H1 (cell line): ENCODE measurements at regions not wholly inside any gene's neighbourhood (a gene's known extent, or its start where the extent isn't known, plus 50 kb on each side); places are given as distances from the start of the nearest gene placed in this dataset.

Source experiments
- CTCF ChIA-PET: fragments of 300-600 bp; sonication (Branson Sonifier 250); formaldehyde crosslinking; loops from one replicate; lab custom pipeline; 2021; ENCODE audit not compliant: partially characterized antibody; lab: Charles Lee
- POLR2A ChIA-PET: fragments of 300-600 bp; sonication (Branson Sonifier 250); formaldehyde crosslinking; loops from one replicate; lab custom pipeline; 2021; ENCODE audit warnings: inconsistent platforms; ENCODE audit not compliant: partially characterized antibody; lab: Charles Lee
- DNase-seq, 2 experiments: peaks; one replicate each; pipeline versions ENCODE4 v3.0.0 to v3.0.0-alpha.2; 2010 to 2022; ENCODE audit warnings: low spot score in 2 of 2, low read depth in 1 of 2, mixed read lengths in 1 of 2
- FAIRE-seq: peaks from 2 replicates; lab custom pipeline; 2011; peaks lifted over from hg19 to GRCh38; lab: Jason Lieb, UNC
- H2AFZ ChIP-seq: 2 replicates; pipeline ENCODE4 v1.8.1; 2012; ENCODE audit warnings: low read length, inconsistent platforms
- H2AK5ac ChIP-seq: 2 replicates; pipeline ENCODE4 v1.6.1; 2013; ENCODE audit warnings: low read depth, low read length
- H2BK120ac ChIP-seq: replicated peaks from 2 replicates; pipeline ENCODE3; 2013; ENCODE audit warnings: low read depth, low read length, inconsistent platforms
- H2BK12ac ChIP-seq: 2 replicates; pipeline ENCODE4 v1.6.1; 2013; ENCODE audit warnings: low read depth, low read length
- H2BK15ac ChIP-seq: 2 replicates; pipeline ENCODE4 v1.6.1; 2013; ENCODE audit warnings: low read length
- H2BK20ac ChIP-seq: 2 replicates; pipeline ENCODE4 v1.6.1; 2013; ENCODE audit warnings: low read length
- H2BK5ac ChIP-seq: 2 replicates; pipeline ENCODE4 v1.6.1; 2013; ENCODE audit warnings: low read depth, low read length
- H3K14ac ChIP-seq: 2 replicates; pipeline ENCODE4 v1.6.1; 2013; ENCODE audit warnings: inconsistent platforms; ENCODE audit not compliant: insufficient read length
- H3K18ac ChIP-seq: 2 replicates; pipeline ENCODE4 v1.6.1; 2013; ENCODE audit warnings: low read length; ENCODE audit errors: extremely low read depth
- H3K23ac ChIP-seq: 2 replicates; pipeline ENCODE4 v1.6.1; 2013; ENCODE audit warnings: inconsistent platforms; ENCODE audit not compliant: insufficient read length
- H3K23me2 ChIP-seq: 2 replicates; pipeline ENCODE4 v1.6.1; 2013; ENCODE audit warnings: low read depth, low read length
- H3K27ac ChIP-seq: 2 replicates; pipeline ENCODE4 v1.6.1; 2011; ENCODE audit warnings: low read depth, low read length, inconsistent platforms
- H3K27me3 ChIP-seq, 4 experiments: replicated peaks in 1 of 4; 1 replicate in 1 of 4; 2 replicates in 3 of 4; pipeline versions ENCODE4 v1.6.1 to v1.8.1; 2011 to 2013; ENCODE audit warnings: low read length in 3 of 4, mild to moderate bottlenecking in 3 of 4, inconsistent platforms in 2 of 4, mixed read lengths in 2 of 4, moderate library complexity in 1 of 4; ENCODE audit not compliant: control insufficient read depth in 3 of 4, insufficient read depth in 3 of 4; ENCODE audit errors: extremely low read depth in 1 of 4
- H3K36me3 ChIP-seq, 4 experiments: 2 replicates each; pipeline versions ENCODE4 v1.6.1 to v1.8.1; 2011 to 2013; ENCODE audit warnings: mild to moderate bottlenecking in 4 of 4, low read length in 3 of 4, moderate library complexity in 2 of 4, control low read depth in 1 of 4, inconsistent platforms in 1 of 4; ENCODE audit not compliant: insufficient read depth in 4 of 4, control insufficient read depth in 2 of 4
- H3K4ac ChIP-seq: replicated peaks from 2 replicates; pipeline ENCODE3; 2013; ENCODE audit warnings: low read length, low read depth, mixed read lengths, inconsistent platforms; ENCODE audit not compliant: insufficient read length
- H3K4me1 ChIP-seq, 4 experiments: replicated peaks in 1 of 4; 1 replicate in 1 of 4; 2 replicates in 3 of 4; pipeline versions ENCODE4 v1.6.1 to v1.8.1; 2011 to 2013; ENCODE audit warnings: low read length in 3 of 4, inconsistent platforms in 2 of 4, mixed read lengths in 1 of 4; ENCODE audit not compliant: insufficient read depth in 4 of 4, control insufficient read depth in 3 of 4
- H3K4me2 ChIP-seq, 2 experiments: 2 replicates each; pipeline versions ENCODE4 v1.6.1 to v1.8.1; 2011 to 2013; ENCODE audit warnings: low read depth in 2 of 2, low read length in 2 of 2, control low read depth in 1 of 2, inconsistent platforms in 1 of 2, mild to moderate bottlenecking in 1 of 2; ENCODE audit not compliant: insufficient read depth in 1 of 2
- H3K4me3 ChIP-seq, 4 experiments: fragments of 200-600, 300-600 bp in 1 of 4; sonication (generic), shearing (Covaris generic), sonication (Bioruptor Twin) in 1 of 4; 2 replicates each; pipeline versions ENCODE4 v1.5.1 to v1.8.1; 2011 to 2016; ENCODE audit warnings: low read length in 4 of 4, low read depth in 3 of 4, control low read depth in 2 of 4, inconsistent platforms in 2 of 4, mild to moderate bottlenecking in 2 of 4, mixed read lengths in 1 of 4, moderate library complexity in 1 of 4; ENCODE audit not compliant: insufficient read depth in 2 of 4; ENCODE audit errors: extremely low read depth in 1 of 4
- H3K56ac ChIP-seq: replicated peaks from 2 replicates; pipeline ENCODE3; 2013; ENCODE audit warnings: low read depth, mild to moderate bottlenecking, mixed read lengths, low read length, inconsistent platforms; ENCODE audit not compliant: insufficient read length
- H3K79me1 ChIP-seq: 2 replicates; pipeline ENCODE4 v1.6.1; 2013; ENCODE audit warnings: low read depth, low read length, control low read depth
- H3K79me2 ChIP-seq, 2 experiments: 2 replicates each; pipeline versions ENCODE4 v1.6.1 to v1.8.1; 2012 to 2013; ENCODE audit warnings: low read length in 2 of 2, mild to moderate bottlenecking in 2 of 2, inconsistent platforms in 1 of 2; ENCODE audit not compliant: insufficient read depth in 2 of 2, control insufficient read depth in 1 of 2
- H3K9ac ChIP-seq, 4 experiments: replicated peaks in 1 of 4; 1 replicate in 1 of 4; 2 replicates in 3 of 4; pipeline versions ENCODE4 v1.6.1 to v1.8.1; 2011 to 2013; ENCODE audit warnings: low read depth in 3 of 4, low read length in 3 of 4, control low read depth in 2 of 4, mild to moderate bottlenecking in 2 of 4, moderate library complexity in 2 of 4, inconsistent platforms in 1 of 4; ENCODE audit errors: extremely low read depth in 1 of 4
- H3K9me3 ChIP-seq, 2 experiments: 2 replicates each; pipeline versions ENCODE4 v1.6.1 to v1.8.1; 2012 to 2013; ENCODE audit warnings: mild to moderate bottlenecking in 2 of 2, moderate library complexity in 2 of 2, control low read depth in 1 of 2, inconsistent platforms in 1 of 2, low read depth in 1 of 2, low read length in 1 of 2, mixed read lengths in 1 of 2; ENCODE audit not compliant: insufficient read depth in 2 of 2
- H4K20me1 ChIP-seq, 2 experiments: replicated peaks in 1 of 2; 2 replicates each; pipeline versions ENCODE3 to v1.8.1; 2011 to 2013; ENCODE audit warnings: inconsistent platforms in 2 of 2, low read length in 2 of 2, mild to moderate bottlenecking in 1 of 2; ENCODE audit not compliant: insufficient read depth in 2 of 2, control insufficient read depth in 1 of 2
- H4K5ac ChIP-seq: 2 replicates; pipeline ENCODE4 v1.6.1; 2013; ENCODE audit warnings: low read length, low read depth, mixed read lengths, inconsistent platforms; ENCODE audit not compliant: insufficient read length
- H4K8ac ChIP-seq: 2 replicates; pipeline ENCODE4 v1.8.0; 2013; ENCODE audit warnings: mild to moderate bottlenecking, moderate library complexity, low read length, inconsistent platforms; ENCODE audit not compliant: insufficient read depth; ENCODE audit errors: extremely low read depth
- H4K91ac ChIP-seq: replicated peaks from 2 replicates; pipeline ENCODE3; 2013; ENCODE audit warnings: low read length, mixed read lengths, inconsistent platforms; ENCODE audit not compliant: insufficient read length
- BCL11A ChIP-seq, 2 experiments: IDR thresholded peaks; one replicate each; pipeline ENCODE4 v1.6.1; 2011; ENCODE audit warnings: low read depth in 2 of 2, low read length in 2 of 2, mild to moderate bottlenecking in 2 of 2
- CEBPB ChIP-seq: IDR thresholded peaks from 2 replicates; pipeline ENCODE4 v1.6.1; 2012; ENCODE audit warnings: low read depth, low read length
- EP300 ChIP-seq, 2 experiments: IDR thresholded peaks; 1 replicate in 1 of 2; 2 replicates in 1 of 2; pipeline ENCODE4 v1.6.1; 2011 to 2012; ENCODE audit warnings: low read depth in 2 of 2, low read length in 2 of 2, mild to moderate bottlenecking in 2 of 2, borderline replicate concordance in 1 of 2, inconsistent platforms in 1 of 2, moderate library complexity in 1 of 2
- FOSL1 ChIP-seq: IDR thresholded peaks from 2 replicates; pipeline ENCODE4 v1.6.1; 2011; ENCODE audit warnings: mild to moderate bottlenecking, low read depth, low read length, moderate library complexity; ENCODE audit not compliant: insufficient read depth
- GABPA ChIP-seq: IDR thresholded peaks from 2 replicates; pipeline ENCODE4 v1.6.1; 2011; ENCODE audit warnings: mild to moderate bottlenecking, low read length, moderate library complexity, borderline replicate concordance; ENCODE audit not compliant: insufficient read depth
- HDAC2 ChIP-seq, 2 experiments: fragments of 300-600 bp in 1 of 2; sonication (generic) in 1 of 2; IDR thresholded peaks; 2 replicates each; pipeline ENCODE4 v1.6.1; 2011 to 2012; ENCODE audit warnings: low read depth in 2 of 2, low read length in 2 of 2, mild to moderate bottlenecking in 2 of 2, moderate library complexity in 2 of 2, borderline replicate concordance in 1 of 2, inconsistent platforms in 1 of 2
- KDM1A ChIP-seq: fragments of 200-600, 300-600 bp; sonication (generic); IDR thresholded peaks from 2 replicates; pipeline ENCODE4 v1.7.1; 2016; ENCODE audit warnings: mild to moderate bottlenecking, low read length, borderline replicate concordance
- MAFK ChIP-seq: IDR thresholded peaks from 2 replicates; pipeline ENCODE4 v1.6.1; 2012; ENCODE audit warnings: low read depth, mild to moderate bottlenecking, improper control_type of control experiment, low read length
- POLR2A ChIP-seq, 2 experiments: IDR thresholded peaks; 1 replicate in 1 of 2; 2 replicates in 1 of 2; pipeline ENCODE4 v1.6.1; 2011; ENCODE audit warnings: low read depth in 2 of 2, low read length in 2 of 2, mild to moderate bottlenecking in 2 of 2; ENCODE audit errors: control extremely low read depth in 1 of 2
- RFX5 ChIP-seq: IDR thresholded peaks from 2 replicates; pipeline ENCODE4 v1.6.1; 2011; ENCODE audit warnings: low read depth, low read length, improper control_type of control experiment, borderline replicate concordance
- SP2 ChIP-seq: IDR thresholded peaks from 2 replicates; pipeline ENCODE4 v1.6.1; 2012; ENCODE audit warnings: mild to moderate bottlenecking, low read length, inconsistent platforms
- SUZ12 ChIP-seq: fragments of 200-600 bp; sonication (generic); IDR thresholded peaks from 2 replicates; pipeline ENCODE4 v1.6.1; 2012; ENCODE audit warnings: mild to moderate bottlenecking, inconsistent platforms, low read length, moderate library complexity, mixed read lengths
- TCF12 ChIP-seq: IDR thresholded peaks from 2 replicates; pipeline ENCODE4 v1.6.1; 2011; ENCODE audit warnings: low read depth, mild to moderate bottlenecking, low read length
- YY1 ChIP-seq: IDR thresholded peaks from 2 replicates; pipeline ENCODE4 v1.6.1; 2011; ENCODE audit warnings: low read depth, mild to moderate bottlenecking, low read length
- WGBS, 2 experiments: shearing (Covaris generic) in 1 of 2; methylation state at CpG; one replicate each; pipeline versions ENCODE4 v1.1.6 to v1.1.7; 2013 to 2015; ENCODE audit warnings: low lambda C conversion rate in 2 of 2, mixed read lengths in 2 of 2, inconsistent platforms in 1 of 2, low coverage in 1 of 2, missing lambda C conversion rate in 1 of 2; ENCODE audit not compliant: insufficient replicate concordance in 2 of 2, insufficient coverage in 1 of 2, insufficient read length in 1 of 2; ENCODE audit errors: extremely low coverage in 1 of 2, missing lambda C conversion rate in 1 of 2; 5-methylcytosine and 5-hydroxymethylcytosine counted together

DNA sequence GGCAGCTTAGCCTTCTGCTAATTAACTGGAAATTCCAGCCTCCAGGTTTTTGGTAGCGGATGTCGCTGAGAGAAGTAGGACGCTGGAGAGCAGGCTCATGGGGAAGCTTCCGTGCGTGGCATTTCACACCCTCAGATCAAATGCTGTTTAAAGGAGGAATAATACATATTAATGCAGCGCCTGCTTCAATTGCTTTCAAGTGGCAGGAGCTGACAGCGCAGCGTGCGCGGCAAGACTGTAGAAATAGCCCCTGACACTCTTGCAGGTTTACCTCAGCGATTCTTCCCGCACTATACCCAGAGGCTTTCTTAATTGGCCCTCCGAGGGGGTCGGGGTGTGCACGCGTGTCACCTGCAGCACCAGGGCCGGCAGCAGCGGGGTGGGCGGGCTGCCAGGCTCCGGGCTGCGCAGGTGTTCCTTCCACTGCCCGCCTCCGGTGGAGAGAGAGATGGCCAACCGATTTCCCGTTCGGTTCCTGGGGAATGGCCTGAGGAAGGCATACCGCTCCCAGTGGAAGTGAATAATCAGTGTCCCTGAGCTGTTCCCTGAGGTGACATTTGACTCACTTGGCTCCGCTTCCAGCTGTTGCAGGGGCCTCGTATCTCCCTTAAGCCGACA lies 427.9 kb downstream of the KCTD16 start:
- Histone ChIP-seq H3K4me2 (peak overlapping the region in 1 of 2 experiments; percentile 22; a peak in 1 of 4 replicates), H3K4me1 (peaks cover 0 to 7% (median 3%) of the 10 kb centered on the region in 4 experiments; a peak in 6 of 7 replicates), H3K79me2 (no peaks in the 10 kb centered on the region), H3K18ac (no peak overlapping the region), H3K9ac (no peak overlapping the region), H4K91ac (no peak overlapping the region), H2BK5ac (no peak overlapping the region), H3K14ac (no peak overlapping the region), H3K36me3 (no peaks in the 10 kb centered on the region), H3K56ac (no peak overlapping the region), H3K23me2 (no peaks in the 10 kb centered on the region), H3K79me1 (no peaks in the 10 kb centered on the region), H4K8ac (no peak overlapping the region), H3K27me3 (no peaks in the 10 kb centered on the region), H3K4me3 (no peak overlapping the region), H2BK20ac (no peak overlapping the region), H4K20me1 (no peaks in the 10 kb centered on the region), H2AFZ (peak overlapping the region; percentile 57; the same call in 1 of the 2 replicates), H3K4ac (no peak overlapping the region), H3K23ac (no peak overlapping the region), H4K5ac (no peak overlapping the region), H2AK5ac (no peak overlapping the region), H3K9me3 (no peaks in the 10 kb centered on the region), H2BK12ac (no peak overlapping the region), H2BK15ac (no peak overlapping the region), H2BK120ac (no peak overlapping the region), H3K27ac (no peak overlapping the region)
- 81% methylated on average over 30 of the region's 30 CpGs; no CpG with 5 or more reads in 1 of the 2 experiments for WGBS, 2 experiments
- no peak for FAIRE-seq
- CTCF ChIA-PET: interaction anchor here (1.5 kb wide), 1 partner anchor 21 kb away, joined by 4 read pairs; no protein-coding TSS in a partner anchor
- DNase-seq: no peak
- POLR2A ChIA-PET: no interaction called here
- TF ChIP-seq HDAC2 (IDR thresholded peaks at IDR 0.05; ENCODE audit: borderline replicate concordance in 1 of 2, low read depth in 2 of 2, low read length in 2 of 2) (no peak), YY1 (no peak), MAFK (no peak), CEBPB (no peak), FOSL1 (no peak), TCF12 (no peak), SP2 (no peak), SUZ12 (no peak), POLR2A (IDR thresholded peaks at IDR 0.05; ENCODE audit: control extremely low read depth in 1 of 2, low read depth in 2 of 2, low read length in 2 of 2) (no peak), BCL11A (IDR thresholded peaks at IDR 0.05; ENCODE audit: low read depth in 2 of 2, low read length in 2 of 2) (no peak), EP300 (IDR thresholded peaks at IDR 0.05; ENCODE audit: borderline replicate concordance in 1 of 2, low read depth in 2 of 2, low read length in 2 of 2) (no peak), RFX5 (no peak), GABPA (no peak), KDM1A (no peak)
